Esophagus squamous epithelium (tissue), 4 donors: ENCODE measurements at regions not wholly inside any gene's neighbourhood (a gene's known extent, or its start where the extent isn't known, plus 50 kb on each side); places are given as distances from the start of the nearest gene placed in this dataset.

Experiments used
- POLR2A ChIP-seq, 4 donors: fragments of 450-650 bp; IDR thresholded peaks; one replicate each; pipeline ENCODE4 v1.6.1; 2017; ENCODE audit warnings: antibody characterized with exemption in 4 of 4, mild to moderate bottlenecking in 4 of 4, moderate library complexity in 3 of 4
- TF ChIP-seq, protein P1 (sequence below), 6 experiments: fragments of 450-650 bp in 4 of 6; fragments of 200-600 bp in 2 of 6; sonication (generic) in 2 of 6; IDR thresholded peaks; one replicate each; pipeline ENCODE4 v1.5.1; 2016 to 2019; ENCODE audit warnings: antibody characterized with exemption in 6 of 6, mild to moderate bottlenecking in 4 of 6, moderate library complexity in 4 of 6

DNA sequence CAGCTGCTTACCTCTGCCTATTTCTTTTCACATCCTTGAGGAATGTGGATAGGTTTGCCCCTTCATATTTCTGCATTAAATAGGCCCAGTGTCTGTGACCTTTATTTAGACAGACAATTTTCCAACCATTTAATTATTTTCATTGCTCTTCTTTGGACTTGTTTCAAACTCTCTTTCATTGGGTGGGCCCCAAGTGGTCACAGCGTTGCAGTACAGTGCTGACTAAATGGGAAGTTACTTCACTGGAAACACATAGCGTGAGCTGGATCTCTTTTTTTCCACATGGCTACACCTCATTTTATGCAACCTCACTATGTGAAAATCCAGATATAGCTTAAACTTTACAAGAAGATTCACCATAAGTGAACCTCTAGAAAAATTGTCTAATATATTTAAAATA lies 438.9 kb downstream of the ADAMTS20 start:
- TF ChIP-seq, protein P1, sequence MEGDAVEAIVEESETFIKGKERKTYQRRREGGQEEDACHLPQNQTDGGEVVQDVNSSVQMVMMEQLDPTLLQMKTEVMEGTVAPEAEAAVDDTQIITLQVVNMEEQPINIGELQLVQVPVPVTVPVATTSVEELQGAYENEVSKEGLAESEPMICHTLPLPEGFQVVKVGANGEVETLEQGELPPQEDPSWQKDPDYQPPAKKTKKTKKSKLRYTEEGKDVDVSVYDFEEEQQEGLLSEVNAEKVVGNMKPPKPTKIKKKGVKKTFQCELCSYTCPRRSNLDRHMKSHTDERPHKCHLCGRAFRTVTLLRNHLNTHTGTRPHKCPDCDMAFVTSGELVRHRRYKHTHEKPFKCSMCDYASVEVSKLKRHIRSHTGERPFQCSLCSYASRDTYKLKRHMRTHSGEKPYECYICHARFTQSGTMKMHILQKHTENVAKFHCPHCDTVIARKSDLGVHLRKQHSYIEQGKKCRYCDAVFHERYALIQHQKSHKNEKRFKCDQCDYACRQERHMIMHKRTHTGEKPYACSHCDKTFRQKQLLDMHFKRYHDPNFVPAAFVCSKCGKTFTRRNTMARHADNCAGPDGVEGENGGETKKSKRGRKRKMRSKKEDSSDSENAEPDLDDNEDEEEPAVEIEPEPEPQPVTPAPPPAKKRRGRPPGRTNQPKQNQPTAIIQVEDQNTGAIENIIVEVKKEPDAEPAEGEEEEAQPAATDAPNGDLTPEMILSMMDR (IDR thresholded peaks at IDR 0.05) = no peak
- no peak for TF ChIP-seq POLR2A (IDR thresholded peaks at IDR 0.05)
